CD14-positive monocyte (primary cell): ENCODE measurements at regions not wholly inside any gene's neighbourhood (a gene's known extent, or its start where the extent isn't known, plus 50 kb on each side); places are given as distances from the start of the nearest gene placed in this dataset.

Experiments used
- DNase-seq, 3 donors: peaks; one replicate each; pipeline ENCODE4 v3.0.0-alpha.2; 2011 to 2022
- H2AFZ ChIP-seq: 2 replicates; pipeline ENCODE4 v1.6.0; 2012; ENCODE audit warnings: mild to moderate bottlenecking, low read depth, low read length, inconsistent platforms; ENCODE audit not compliant: insufficient read depth, poor library complexity, severe bottlenecking
- H3K27ac ChIP-seq, 2 donors: 1 replicate in 1 of 2; 2 replicates in 1 of 2; pipeline ENCODE4 v1.5.1; 2012 to 2013; ENCODE audit warnings: low read length in 2 of 2, control low read depth in 1 of 2, inconsistent platforms in 1 of 2, low read depth in 1 of 2, mild to moderate bottlenecking in 1 of 2
- H3K27me3 ChIP-seq, 2 donors: one replicate each; pipeline versions ENCODE4 v1.6.0 to v1.6.1; 2011 to 2013; ENCODE audit warnings: low read length in 2 of 2; ENCODE audit not compliant: control insufficient read depth in 2 of 2, insufficient read depth in 2 of 2
- H3K36me3 ChIP-seq, 2 donors: replicated peaks in 1 of 2; 1 replicate in 1 of 2; 2 replicates in 1 of 2; pipeline versions ENCODE4 v1.5.1 to v1.6.1; 2012 to 2013; ENCODE audit warnings: low read length in 2 of 2, control low read depth in 1 of 2, inconsistent platforms in 1 of 2, mild to moderate bottlenecking in 1 of 2; ENCODE audit not compliant: insufficient read depth in 2 of 2, control insufficient read depth in 1 of 2
- H3K4me1 ChIP-seq, 2 donors: 1 replicate in 1 of 2; 2 replicates in 1 of 2; pipeline versions ENCODE4 v1.5.1 to v1.6.1; 2012 to 2013; ENCODE audit warnings: low read length in 2 of 2, control low read depth in 1 of 2, inconsistent platforms in 1 of 2, mild to moderate bottlenecking in 1 of 2, moderate library complexity in 1 of 2; ENCODE audit not compliant: insufficient read depth in 2 of 2, control insufficient read depth in 1 of 2
- H3K4me2 ChIP-seq: replicated peaks from 2 replicates; pipeline ENCODE3; 2012; ENCODE audit warnings: low read length, moderate library complexity, mild to moderate bottlenecking; ENCODE audit not compliant: poor library complexity, severe bottlenecking; ENCODE audit errors: extremely low read depth
- H3K4me3 ChIP-seq, 3 experiments: fragments of 200-600 bp in 1 of 3; sonication (generic) in 1 of 3; replicated peaks in 1 of 3; 1 replicate in 2 of 3; 2 replicates in 1 of 3; pipeline ENCODE4 v1.5.1; 2011 to 2013; ENCODE audit warnings: low read length in 3 of 3, mild to moderate bottlenecking in 3 of 3, control low read depth in 2 of 3, low read depth in 2 of 3, inconsistent platforms in 1 of 3, moderate library complexity in 1 of 3
- H3K79me2 ChIP-seq: 2 replicates; pipeline ENCODE4 v1.6.0; 2012; ENCODE audit warnings: mild to moderate bottlenecking, control low read depth, inconsistent platforms, low read length, moderate library complexity; ENCODE audit not compliant: insufficient read depth
- H3K9ac ChIP-seq: 2 replicates; pipeline ENCODE4 v1.6.0; 2017; ENCODE audit warnings: low read length, mild to moderate bottlenecking; ENCODE audit not compliant: insufficient read depth, poor library complexity, severe bottlenecking
- H3K9me3 ChIP-seq, 2 donors: replicated peaks in 1 of 2; 1 replicate in 1 of 2; 2 replicates in 1 of 2; pipeline versions ENCODE4 v1.5.1 to v1.6.1; 2012 to 2013; ENCODE audit warnings: low read length in 2 of 2, control low read depth in 1 of 2; ENCODE audit not compliant: control insufficient read depth in 1 of 2, insufficient read depth in 1 of 2
- H4K20me1 ChIP-seq: 2 replicates; pipeline ENCODE4 v1.6.0; 2012; ENCODE audit warnings: mild to moderate bottlenecking, low read length, control low read depth, moderate library complexity; ENCODE audit not compliant: insufficient read depth
- H3K27ac Mint-ChIP-seq, 7 donors: one replicate each; pipeline ENCODE4 v1.8.0; 2020; ENCODE audit warnings: mild to moderate bottlenecking in 7 of 7, mixed read lengths in 7 of 7, moderate library complexity in 6 of 7, inconsistent platforms in 2 of 7
- H3K27me3 Mint-ChIP-seq, 3 donors: one replicate each; pipeline ENCODE4 v1.8.0; 2021 to 2022; ENCODE audit warnings: low read depth in 3 of 3, mild to moderate bottlenecking in 3 of 3, mixed read lengths in 3 of 3, moderate library complexity in 3 of 3, inconsistent platforms in 1 of 3
- H3K36me3 Mint-ChIP-seq, 2 donors: one replicate each; pipeline ENCODE4 v1.8.0; 2020; ENCODE audit warnings: mixed read lengths in 2 of 2, inconsistent platforms in 1 of 2, mild to moderate bottlenecking in 1 of 2
- H3K4me1 Mint-ChIP-seq: one replicate; pipeline ENCODE4 v1.8.0; 2020; ENCODE audit warnings: mild to moderate bottlenecking, mixed read lengths
- H3K4me3 Mint-ChIP-seq, 2 donors: one replicate each; pipeline ENCODE4 v1.8.0; 2020; ENCODE audit warnings: mild to moderate bottlenecking in 2 of 2, mixed read lengths in 2 of 2, moderate library complexity in 1 of 2
- H3K9me3 Mint-ChIP-seq, 7 donors: one replicate each; pipeline ENCODE4 v1.8.0; 2020 to 2022; ENCODE audit warnings: mixed read lengths in 7 of 7, mild to moderate bottlenecking in 6 of 7, moderate library complexity in 6 of 7, inconsistent platforms in 2 of 7
- WGBS: methylation state at CpG from one replicate; pipeline ENCODE4 v1.1.5; 2013; ENCODE audit warnings: missing lambda C conversion rate; ENCODE audit not compliant: insufficient coverage; 5-methylcytosine and 5-hydroxymethylcytosine counted together
- intact Hi-C, 2 donors: fragments of 100-400 bp; cut with micrococcal nuclease; formaldehyde crosslinking; loops; one replicate each; pipeline versions ENCODE4 v1.15.0 to v1.15.1; 2023
- TF ChIP-seq, protein P1 (sequence below): fragments of 200-600 bp; IDR thresholded peaks from one replicate; pipeline ENCODE4 v1.8.0; 2022; ENCODE audit warnings: antibody characterized with exemption, mild to moderate bottlenecking

DNA sequence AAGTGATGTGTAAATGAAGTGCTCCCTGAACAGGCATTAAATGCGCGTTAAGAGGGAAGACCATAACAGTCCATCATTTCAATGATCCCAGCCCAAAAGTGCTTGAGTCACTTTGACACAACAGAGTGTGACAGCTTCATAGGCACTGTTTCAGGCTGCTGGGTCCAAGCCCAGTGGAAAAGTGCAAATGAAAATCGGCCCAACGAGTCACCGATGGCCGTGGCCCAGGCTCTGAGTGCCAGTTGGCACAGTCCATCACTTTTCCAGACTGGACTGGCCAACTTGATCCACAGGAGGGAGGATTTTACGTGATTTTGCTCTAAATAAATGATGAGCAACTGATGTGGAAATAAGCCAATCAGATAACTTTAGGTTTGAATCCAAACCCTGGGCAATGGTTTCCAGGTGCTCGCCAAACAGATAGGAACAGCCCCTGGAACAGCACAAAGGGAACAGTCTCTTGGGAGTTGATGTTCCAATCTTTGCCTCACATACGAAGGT lies 114.0 kb downstream of the SP3 start:
- no peaks in the 10 kb centered on the region for H3K36me3 Mint-ChIP-seq

DNA sequence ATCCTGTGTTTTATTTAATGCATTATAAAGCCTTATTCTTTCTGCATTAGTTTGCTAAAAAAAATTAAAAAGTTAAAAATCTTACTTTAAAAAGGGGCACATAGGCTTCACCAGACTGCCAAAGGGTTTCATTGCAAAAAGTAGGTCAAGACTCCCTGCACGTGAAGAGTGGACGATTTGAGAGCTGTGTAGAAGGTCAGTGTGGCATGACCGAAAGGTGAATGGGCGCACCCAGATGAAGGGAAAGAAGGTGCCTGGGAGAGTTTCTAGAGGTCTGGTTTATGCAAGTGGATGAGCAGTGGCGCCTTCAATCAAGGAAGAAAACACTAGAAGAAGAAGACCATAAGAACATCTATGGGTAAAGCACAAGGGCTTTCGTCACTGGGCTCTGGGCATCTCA lies 111.0 kb downstream of the SP3 start:
- 100% methylated on average over 4 of the region's 6 CpGs for WGBS
- H3K4me1 Mint-ChIP-seq, result peaks cover 12% of the 10 kb centered on the region

More for the DNA sequence above, 114.0 kb downstream of the SP3 start:
- H3K79me2 ChIP-seq, result no peaks in the 10 kb centered on the region
- intact Hi-C loops, result no loop called here
- H3K4me3 ChIP-seq, result no peak overlapping the region
- no peak for DNase-seq
- no peak overlapping the region for H3K4me2 ChIP-seq
- H3K9me3 Mint-ChIP-seq, result peaks cover 2 to 9% (median 4%) of the 10 kb centered on the region in 7 donors
- H4K20me1 ChIP-seq, result no peaks in the 10 kb centered on the region
- peaks cover 4 to 15% (median 9%) of the 10 kb centered on the region in 3 donors for H3K27me3 Mint-ChIP-seq
- TF ChIP-seq, protein P1, sequence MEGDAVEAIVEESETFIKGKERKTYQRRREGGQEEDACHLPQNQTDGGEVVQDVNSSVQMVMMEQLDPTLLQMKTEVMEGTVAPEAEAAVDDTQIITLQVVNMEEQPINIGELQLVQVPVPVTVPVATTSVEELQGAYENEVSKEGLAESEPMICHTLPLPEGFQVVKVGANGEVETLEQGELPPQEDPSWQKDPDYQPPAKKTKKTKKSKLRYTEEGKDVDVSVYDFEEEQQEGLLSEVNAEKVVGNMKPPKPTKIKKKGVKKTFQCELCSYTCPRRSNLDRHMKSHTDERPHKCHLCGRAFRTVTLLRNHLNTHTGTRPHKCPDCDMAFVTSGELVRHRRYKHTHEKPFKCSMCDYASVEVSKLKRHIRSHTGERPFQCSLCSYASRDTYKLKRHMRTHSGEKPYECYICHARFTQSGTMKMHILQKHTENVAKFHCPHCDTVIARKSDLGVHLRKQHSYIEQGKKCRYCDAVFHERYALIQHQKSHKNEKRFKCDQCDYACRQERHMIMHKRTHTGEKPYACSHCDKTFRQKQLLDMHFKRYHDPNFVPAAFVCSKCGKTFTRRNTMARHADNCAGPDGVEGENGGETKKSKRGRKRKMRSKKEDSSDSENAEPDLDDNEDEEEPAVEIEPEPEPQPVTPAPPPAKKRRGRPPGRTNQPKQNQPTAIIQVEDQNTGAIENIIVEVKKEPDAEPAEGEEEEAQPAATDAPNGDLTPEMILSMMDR, result no peak
- peaks cover 9% of the 10 kb centered on the region for H3K4me1 Mint-ChIP-seq
- H3K9me3 ChIP-seq, result no peaks in the 10 kb centered on the region
- no peaks in the 10 kb centered on the region for H3K27me3 ChIP-seq
- H3K36me3 ChIP-seq, result no peaks in the 10 kb centered on the region
- no peak overlapping the region for H2AFZ ChIP-seq
- no peak overlapping the region for H3K9ac ChIP-seq
- H3K4me3 Mint-ChIP-seq, result no peak overlapping the region
- no peak overlapping the region for H3K27ac ChIP-seq
- no peak overlapping the region for H3K27ac Mint-ChIP-seq
- H3K4me1 ChIP-seq, result no peaks in the 10 kb centered on the region
- 100% methylated on average over 7 of the region's 9 CpGs for WGBS

More for the DNA sequence above, 111.0 kb downstream of the SP3 start:
- Histone ChIP-seq H3K36me3 (no peaks in the 10 kb centered on the region), H3K4me2 (no peak overlapping the region), H3K27me3 (no peaks in the 10 kb centered on the region), H3K4me1 (no peaks in the 10 kb centered on the region), H3K27ac (no peak overlapping the region), H3K79me2 (no peaks in the 10 kb centered on the region), H2AFZ (no peak overlapping the region), H3K9me3 (no peaks in the 10 kb centered on the region), H3K4me3 (no peak overlapping the region), H3K9ac (no peak overlapping the region), H4K20me1 (no peaks in the 10 kb centered on the region)
- TF ChIP-seq, protein P1, result no peak
- Mint-ChIP-seq H3K27me3 (peaks cover 0 to 11% (median 3%) of the 10 kb centered on the region in 3 donors), H3K4me3 (no peak overlapping the region), H3K9me3 (peaks cover 0 to 6% (median 1%) of the 10 kb centered on the region in 7 donors), H3K27ac (no peak overlapping the region), H3K36me3 (no peaks in the 10 kb centered on the region)
- intact Hi-C loops, result no loop called here
- DNase-seq, result no peak
